GM23338 (cell line): ENCODE measurements at regions not wholly inside any gene's neighbourhood (a gene's known extent, or its start where the extent isn't known, plus 50 kb on each side); places are given as distances from the start of the nearest gene placed in this dataset.

Source experiments
- ATAC-seq: fragments of 200-7000 bp; cut with Tn5 transposase; 3 replicates; pipeline ENCODE4 v1.9.1; 2020
- DNase-seq: peaks from one replicate; pipeline ENCODE4 v3.0.0-alpha.2; 2015; ENCODE audit warnings: low spot score
- H2AFZ ChIP-seq: fragments of 200-600 bp; sonication (generic); 2 replicates; pipeline ENCODE4 v1.8.0; 2016; ENCODE audit warnings: antibody characterized with exemption, mild to moderate bottlenecking, moderate library complexity
- H3F3A ChIP-seq: fragments of 200-600 bp; sonication (generic); replicated peaks from 2 replicates; pipeline ENCODE4 v1.8.0; 2017; ENCODE audit warnings: antibody characterized with exemption, mixed run types, low read depth
- H3K27ac ChIP-seq: fragments of 200-600 bp; sonication (generic); 2 replicates; pipeline ENCODE4 v1.6.1; 2016; ENCODE audit warnings: low read depth
- H3K27me3 ChIP-seq: fragments of 200-600 bp; sonication (generic); 2 replicates; pipeline ENCODE4 v1.8.0; 2016; ENCODE audit warnings: mild to moderate bottlenecking, mixed run types, moderate library complexity; ENCODE audit not compliant: insufficient read depth
- H3K36me3 ChIP-seq: fragments of 200-600 bp; sonication (generic); 2 replicates; pipeline ENCODE4 v1.8.0; 2016; ENCODE audit warnings: mild to moderate bottlenecking; ENCODE audit not compliant: insufficient read depth
- H3K4me1 ChIP-seq: fragments of 200-600 bp; sonication (generic); 2 replicates; pipeline ENCODE4 v1.8.0; 2016; ENCODE audit warnings: mild to moderate bottlenecking, moderate library complexity; ENCODE audit not compliant: insufficient read depth
- H3K4me2 ChIP-seq: fragments of 200-600 bp; sonication (generic); 2 replicates; pipeline ENCODE4 v1.7.1; 2017; ENCODE audit warnings: mixed run types
- H3K4me3 ChIP-seq: fragments of 200-600 bp; sonication (generic); 2 replicates; pipeline ENCODE4 v1.6.1; 2016; ENCODE audit warnings: mixed run types
- H3K79me2 ChIP-seq: fragments of 200-600 bp; sonication (generic); replicated peaks from 2 replicates; pipeline ENCODE4 v1.8.0; 2017; ENCODE audit warnings: mild to moderate bottlenecking; ENCODE audit not compliant: insufficient read depth
- H3K9me2 ChIP-seq: fragments of 200-600 bp; sonication (generic); 2 replicates; pipeline ENCODE4 v1.8.0; 2017; ENCODE audit not compliant: insufficient read depth
- H4K20me1 ChIP-seq: fragments of 200-600 bp; sonication (generic); replicated peaks from 2 replicates; pipeline ENCODE4 v1.8.0; 2017; ENCODE audit warnings: mild to moderate bottlenecking; ENCODE audit not compliant: insufficient read depth
- H3K27ac Mint-ChIP-seq: 2 replicates; pipeline ENCODE4 v1.8.0; 2020; ENCODE audit warnings: inconsistent platforms, mild to moderate bottlenecking, moderate library complexity, mixed read lengths
- H3K27me3 Mint-ChIP-seq: 3 replicates; pipeline ENCODE4 v1.8.0; 2022; ENCODE audit warnings: low read depth, mild to moderate bottlenecking, moderate library complexity, mixed read lengths, inconsistent platforms; ENCODE audit not compliant: insufficient read depth, poor library complexity
- H3K36me3 Mint-ChIP-seq: 3 replicates; pipeline ENCODE4 v1.8.0; 2021; ENCODE audit warnings: low read depth, mild to moderate bottlenecking, inconsistent platforms, moderate library complexity, mixed read lengths
- H3K4me1 Mint-ChIP-seq: 3 replicates; pipeline ENCODE4 v1.8.0; 2020; ENCODE audit warnings: mild to moderate bottlenecking, inconsistent platforms, mixed read lengths
- H3K4me3 Mint-ChIP-seq: 3 replicates; pipeline ENCODE4 v1.8.0; 2021; ENCODE audit warnings: moderate library complexity, mild to moderate bottlenecking, inconsistent platforms, mixed read lengths
- H3K9me3 Mint-ChIP-seq: 3 replicates; pipeline ENCODE4 v1.8.0; 2020; ENCODE audit warnings: moderate library complexity, mild to moderate bottlenecking, inconsistent platforms, mixed read lengths
- CREB1 ChIP-seq: fragments of 250-450 bp; sonication (Bioruptor Pico); IDR thresholded peaks from 2 replicates; pipeline ENCODE4 v1.5.0; 2020; ENCODE audit warnings: low read depth, mild to moderate bottlenecking, moderate library complexity
- CTCF ChIP-seq, 2 experiments: fragments of 200-600 bp in 1 of 2; sonication (generic) in 1 of 2; conservative IDR thresholded peaks; 2 replicates each; pipeline versions ENCODE4 v1.5.1 to v1.6.1; 2016 to 2017; ENCODE audit warnings: antibody characterized with exemption in 2 of 2, low read depth in 2 of 2, mild to moderate bottlenecking in 2 of 2, moderate library complexity in 1 of 2
- ETS1 ChIP-seq: IDR thresholded peaks from 2 replicates; pipeline ENCODE4 v1.6.1; 2016; ENCODE audit warnings: antibody characterized with exemption
- EZH2 ChIP-seq: fragments of 200-600 bp; sonication (generic); IDR thresholded peaks from one replicate; pipeline ENCODE4 v1.8.0; 2017; ENCODE audit warnings: antibody characterized with exemption, mild to moderate bottlenecking, low read depth; ENCODE audit not compliant: unreplicated experiment
- EZH2phosphoT487 ChIP-seq: fragments of 200-600 bp; sonication (generic); IDR thresholded peaks from one replicate; pipeline ENCODE4 v1.8.1; 2018; ENCODE audit warnings: antibody characterized with exemption; ENCODE audit not compliant: unreplicated experiment
- JUNB ChIP-seq: IDR thresholded peaks from one replicate; pipeline ENCODE4 v1.6.1; 2016; ENCODE audit warnings: antibody characterized with exemption; ENCODE audit not compliant: unreplicated experiment
- NANOG ChIP-seq: IDR thresholded peaks from 2 replicates; pipeline ENCODE4 v1.6.1; 2016; ENCODE audit warnings: antibody characterized with exemption, borderline replicate concordance
- POLR2AphosphoS5 ChIP-seq: IDR thresholded peaks from 2 replicates; pipeline ENCODE4 v1.6.1; 2016; ENCODE audit warnings: antibody characterized with exemption, low read depth
- REST ChIP-seq: IDR thresholded peaks from one replicate; pipeline ENCODE4 v1.6.1; 2018; ENCODE audit warnings: antibody characterized with exemption; ENCODE audit not compliant: unreplicated experiment
- STAT1 ChIP-seq: IDR thresholded peaks from one replicate; pipeline ENCODE4 v1.6.1; 2016; ENCODE audit warnings: antibody characterized with exemption; ENCODE audit not compliant: unreplicated experiment
- ZNF114 ChIP-seq: fragments of 250-450 bp; sonication (Bioruptor Pico); IDR thresholded peaks from 2 replicates; pipeline ENCODE4 v1.5.0; 2020; ENCODE audit warnings: mild to moderate bottlenecking, moderate library complexity
- ZNF331 ChIP-seq: fragments of 250-450 bp; sonication (Bioruptor Pico); IDR thresholded peaks from 2 replicates; pipeline ENCODE4 v1.5.0; 2020; ENCODE audit warnings: low read depth, mild to moderate bottlenecking, moderate library complexity

GRCh38 chr12:59173695-59174094 lies 253.4 kb upstream of the LRIG3 start:
- no peak; the same call in 2 of the 3 replicates for ATAC-seq
- TF ChIP-seq CTCF (conservative IDR thresholded peaks at IDR 0.05; ENCODE audit: low read depth in 2 of 2) = peak; percentile 40 to 43
- TF ChIP-seq JUNB = no peak
- H3K36me3 ChIP-seq = no peaks in the 10 kb centered on the region
- peak; percentile 26 for DNase-seq
- H3F3A ChIP-seq = no peaks in the 10 kb centered on the region
- no peaks in the 10 kb centered on the region for H3K79me2 ChIP-seq
- no peak overlapping the region for H3K4me3 Mint-ChIP-seq
- no peaks in the 10 kb centered on the region for H4K20me1 ChIP-seq
- peaks cover 3% of the 10 kb centered on the region for H3K27me3 Mint-ChIP-seq
- no peaks in the 10 kb centered on the region for H3K4me1 Mint-ChIP-seq
- peaks cover 21% of the 10 kb centered on the region for H3K9me3 Mint-ChIP-seq
- H2AFZ ChIP-seq = no peak overlapping the region
- no peak overlapping the region for H3K4me3 ChIP-seq
- H3K27me3 ChIP-seq = no peaks in the 10 kb centered on the region
- H3K4me2 ChIP-seq = no peak overlapping the region
- peaks cover 2% of the 10 kb centered on the region; the same call in 1 of the 2 replicates for H3K9me2 ChIP-seq
- H3K36me3 Mint-ChIP-seq = peaks cover 9% of the 10 kb centered on the region; the same call in 2 of the 3 replicates
- no peak overlapping the region for H3K27ac Mint-ChIP-seq
- H3K4me1 ChIP-seq = no peaks in the 10 kb centered on the region
- H3K27ac ChIP-seq = no peak overlapping the region

GRCh38 chr12:59168647-59169046 lies 248.3 kb upstream of the LRIG3 start:
- Mint-ChIP-seq H3K36me3 (no peaks in the 10 kb centered on the region), H3K27ac (no peak overlapping the region), H3K4me1 (no peaks in the 10 kb centered on the region), H3K4me3 (no peak overlapping the region), H3K27me3 (no peaks in the 10 kb centered on the region), H3K9me3 (no peaks in the 10 kb centered on the region)
- Histone ChIP-seq H3F3A (no peaks in the 10 kb centered on the region), H3K36me3 (no peaks in the 10 kb centered on the region), H3K79me2 (no peaks in the 10 kb centered on the region), H3K27ac (no peak overlapping the region), H2AFZ (no peak overlapping the region), H3K27me3 (no peaks in the 10 kb centered on the region), H4K20me1 (no peaks in the 10 kb centered on the region), H3K4me1 (no peaks in the 10 kb centered on the region), H3K9me2 (no peaks in the 10 kb centered on the region), H3K4me3 (no peak overlapping the region), H3K4me2 (no peak overlapping the region)
- no peak for ATAC-seq
- DNase-seq = no peak
- TF ChIP-seq ETS1 (no peak), ZNF114 (CRISPR knock-in tag) (no peak), JUNB (no peak), POLR2AphosphoS5 (no peak), REST (no peak), CTCF (conservative IDR thresholded peaks at IDR 0.05; ENCODE audit: low read depth in 2 of 2) (no peak), CREB1 (CRISPR knock-in tag) (no peak), STAT1 (no peak), NANOG (no peak), EZH2 (no peak), EZH2phosphoT487 (no peak), ZNF331 (CRISPR knock-in tag) (no peak)
